HepG2 (cell line): ENCODE measurements at regions not wholly inside any gene's neighbourhood (a gene's known extent, or its start where the extent isn't known, plus 50 kb on each side); places are given as distances from the start of the nearest gene placed in this dataset.

Source experiments
- ATAC-seq: fragments of 200-7000 bp; cut with Tn5 transposase; 3 replicates; pipeline ENCODE4 v1.9.1; 2020; ENCODE audit warnings: mild to moderate bottlenecking, moderate library complexity
- BruUV-seq: library from RNA; stranded (reverse); fragments of 400-500 nt; replicated peaks from 2 replicates; lab custom pipeline; 2021; lab: Mats Ljungman, UMichigan
- CTCF ChIA-PET: fragments of 300-600 bp; formaldehyde crosslinking; extraction: SDS; loops from one replicate; lab custom pipeline; 2021; ENCODE audit warnings: low total read pairs, inconsistent platforms, low intra/inter-chr PET ratio; lab: Yijun Ruan, JAX
- POLR2A ChIA-PET: fragments of 350-600 bp; sonication (Branson Sonifier 250); formaldehyde crosslinking; loops from one replicate; lab custom pipeline; 2020; ENCODE audit warnings: antibody characterized with exemption, inconsistent platforms; lab: Yijun Ruan, JAX
- DNase-seq: peaks from one replicate; pipeline ENCODE4 v3.0.0-alpha.2; 2015; ENCODE audit warnings: low spot score
- FAIRE-seq: peaks from 3 replicates; lab custom pipeline; 2011; peaks lifted over from hg19 to GRCh38; lab: Jason Lieb, UNC
- H2AFZ ChIP-seq: one replicate; pipeline ENCODE4 v1.6.1; 2011; ENCODE audit warnings: low read length, inconsistent platforms
- H3K27ac ChIP-seq: fragments of 300-600 bp; 3 replicates; pipeline ENCODE4 v1.8.0; 2011; ENCODE audit warnings: mixed run types, mild to moderate bottlenecking, mixed read lengths, low read length, inconsistent platforms; ENCODE audit not compliant: insufficient read depth; ENCODE audit errors: extremely low read length
- H3K27me3 ChIP-seq, 2 experiments: fragments of 200-600 bp in 1 of 2; 2 replicates in 1 of 2; 3 replicates in 1 of 2; pipeline versions ENCODE4 v1.6.0 to v1.8.0; 2011; ENCODE audit warnings: low read length in 2 of 2, mild to moderate bottlenecking in 2 of 2, moderate library complexity in 2 of 2, inconsistent platforms in 1 of 2; ENCODE audit not compliant: insufficient read depth in 2 of 2, control insufficient read depth in 1 of 2
- H3K36me3 ChIP-seq, 2 experiments: fragments of 200-600 bp in 1 of 2; replicated peaks in 1 of 2; 2 replicates in 1 of 2; 3 replicates in 1 of 2; pipeline versions ENCODE4 v1.5.1 to v1.8.0; 2011; ENCODE audit warnings: low read length in 2 of 2, inconsistent platforms in 1 of 2; ENCODE audit not compliant: insufficient read depth in 2 of 2, control insufficient read depth in 1 of 2
- H3K4me1 ChIP-seq: 2 replicates; pipeline ENCODE4 v1.5.1; 2012; ENCODE audit warnings: low read length, inconsistent platforms; ENCODE audit not compliant: insufficient read depth
- H3K4me2 ChIP-seq: 2 replicates; pipeline ENCODE4 v1.6.0; 2011; ENCODE audit warnings: low read depth, low read length, inconsistent platforms
- H3K4me3 ChIP-seq, 3 experiments: fragments of 200-600 bp in 1 of 3; sonication (generic), shearing (Covaris generic) in 1 of 3; replicated peaks in 1 of 3; 2 replicates each; pipeline ENCODE4 v1.5.1; 2011 to 2016; ENCODE audit warnings: low read length in 3 of 3, inconsistent platforms in 2 of 3, low read depth in 2 of 3, mild to moderate bottlenecking in 2 of 3, control low read depth in 1 of 3, mixed read lengths in 1 of 3; ENCODE audit not compliant: insufficient read depth in 1 of 3
- H3K79me2 ChIP-seq: one replicate; pipeline ENCODE4 v1.6.1; 2011; ENCODE audit warnings: low read length, inconsistent platforms; ENCODE audit not compliant: insufficient read depth
- H3K9ac ChIP-seq: 2 replicates; pipeline ENCODE4 v1.6.0; 2011; ENCODE audit warnings: mild to moderate bottlenecking, low read depth, low read length, inconsistent platforms; ENCODE audit not compliant: insufficient read depth
- H3K9me3 ChIP-seq: 2 replicates; pipeline ENCODE4 v1.5.1; 2012; ENCODE audit warnings: mild to moderate bottlenecking, low read length
- H4K20me1 ChIP-seq: 2 replicates; pipeline ENCODE4 v1.6.0; 2011; ENCODE audit warnings: inconsistent platforms, mild to moderate bottlenecking, low read length, moderate library complexity; ENCODE audit not compliant: insufficient read depth
- ATRX ChIP-seq: sonication (generic); formaldehyde crosslinking; IDR thresholded peaks from 2 replicates; pipeline ENCODE4 v1.4.0; 2020; ENCODE audit warnings: missing genetic modification reagents, borderline replicate concordance
- KDM2A ChIP-seq: sonication (generic); formaldehyde crosslinking; IDR thresholded peaks from 2 replicates; pipeline ENCODE4 v1.4.0; 2020; ENCODE audit warnings: low read depth, missing genetic modification reagents, borderline replicate concordance
- KLF15 ChIP-seq: sonication (generic); formaldehyde crosslinking; IDR thresholded peaks from 2 replicates; pipeline ENCODE4 v1.8.1; 2023; ENCODE audit warnings: borderline replicate concordance, mild to moderate bottlenecking, inconsistent platforms, missing genetic modification reagents, mixed read lengths
- MAFF ChIP-seq: IDR thresholded peaks from 2 replicates; pipeline ENCODE4 v1.6.1; 2011; ENCODE audit warnings: low read depth, low read length, improper control_type of control experiment
- MAFK ChIP-seq, 2 experiments: IDR thresholded peaks in 1 of 2; conservative IDR thresholded peaks in 1 of 2; 2 replicates each; pipeline ENCODE4 v1.6.1; 2011; ENCODE audit warnings: improper control_type of control experiment in 2 of 2, low read length in 2 of 2
- MNT ChIP-seq: fragments of 450-650 bp; IDR thresholded peaks from 2 replicates; pipeline ENCODE4 v1.6.1; 2016
- PTBP1 ChIP-seq: fragments of 200-400 bp; formaldehyde crosslinking; IDR thresholded peaks from 2 replicates; pipeline ENCODE4 v1.6.1; 2018; ENCODE audit warnings: low read length, low read depth; ENCODE audit not compliant: poor library complexity, severe bottlenecking
- SRSF9 ChIP-seq: fragments of 200-400 bp; formaldehyde crosslinking; IDR thresholded peaks from 2 replicates; pipeline ENCODE4 v1.6.1; 2018; ENCODE audit warnings: borderline replicate concordance, mild to moderate bottlenecking, low read depth, low read length; ENCODE audit not compliant: insufficient read depth, poor library complexity, severe bottlenecking
- U2AF1 ChIP-seq: fragments of 200-400 bp; formaldehyde crosslinking; optimal IDR thresholded peaks from 2 replicates; pipeline ENCODE3; 2017; ENCODE audit warnings: mild to moderate bottlenecking, low read depth, low read length
- ZEB1 ChIP-seq: IDR thresholded peaks from 2 replicates; pipeline ENCODE4 v1.6.1; 2012; ENCODE audit warnings: mild to moderate bottlenecking, low read depth, inconsistent platforms; ENCODE audit not compliant: insufficient replicate concordance
- ZNF501 ChIP-seq: sonication (generic); formaldehyde crosslinking; IDR thresholded peaks from 2 replicates; pipeline ENCODE4 v1.5.1; 2020; ENCODE audit warnings: mild to moderate bottlenecking, moderate library complexity, missing genetic modification reagents
- ZNF703 ChIP-seq: sonication (generic); formaldehyde crosslinking; IDR thresholded peaks from 2 replicates; pipeline ENCODE4 v1.5.1; 2020; ENCODE audit warnings: missing genetic modification reagents, mild to moderate bottlenecking, moderate library complexity, borderline replicate concordance
- ZSCAN29 ChIP-seq: sonication (generic); formaldehyde crosslinking; conservative IDR thresholded peaks from 2 replicates; pipeline ENCODE4 v1.4.0; 2020; ENCODE audit warnings: mild to moderate bottlenecking, missing genetic modification reagents
- WGBS: methylation state at CpG from one replicate; pipeline ENCODE4 v1.1.6; 2017; ENCODE audit warnings: low lambda C conversion rate; 5-methylcytosine and 5-hydroxymethylcytosine counted together
- in situ Hi-C: cut with HindIII; loops from 2 replicates; pipeline ENCODE4 v1.10.0; 2017; ENCODE audit warnings: low pct_unique_long_range_greater_than_20kb; ENCODE audit not compliant: extremely low pct_ligation_motif_present
- intact Hi-C: fragments of 100-400 bp; cut with micrococcal nuclease; formaldehyde crosslinking; loops from one replicate; pipeline ENCODE4 v1.10.0; 2022; ENCODE audit not compliant: unreplicated experiment
- TF ChIP-seq, protein P1 (sequence below): IDR thresholded peaks from 2 replicates; pipeline ENCODE4 v1.6.1; 2016; ENCODE audit warnings: control low read depth

DNA sequence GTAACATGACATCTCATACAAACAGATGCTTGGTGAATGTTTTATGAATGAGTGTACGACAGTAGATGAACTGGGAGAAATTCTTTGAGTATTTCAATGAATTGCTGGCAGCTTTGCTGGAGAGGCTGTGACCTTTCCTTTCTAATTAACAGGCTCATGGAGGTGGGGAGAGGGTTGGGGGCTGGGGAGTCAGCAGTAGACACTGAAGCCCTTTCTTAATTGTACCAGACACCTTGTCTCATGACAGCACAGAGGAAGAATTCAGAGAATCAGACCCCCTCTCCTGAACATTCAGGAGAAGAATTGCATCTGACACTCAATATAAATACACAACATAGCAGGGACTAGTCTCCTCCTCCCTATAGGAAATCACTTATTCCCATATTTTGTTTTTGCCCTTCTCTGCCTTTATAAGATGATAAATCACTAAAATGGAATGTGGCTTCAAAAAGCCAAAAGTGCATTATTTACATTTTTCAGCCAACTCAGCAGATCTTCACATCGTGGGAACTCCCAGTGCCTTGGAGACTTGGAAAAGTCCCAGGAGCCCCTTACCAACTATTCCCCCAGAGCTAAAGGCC is 66.2 kb upstream of the TPM1 start:
- ATAC-seq (no peak), DNase-seq (no peak), FAIRE-seq (no peak)
- WGBS = 5% methylated on average over 2 of the region's 2 CpGs
- Histone ChIP-seq H3K4me2 (no peak overlapping the region), H3K27ac (no peak overlapping the region), H3K4me1 (no peaks in the 10 kb centered on the region), H3K4me3 (no peak overlapping the region), H3K36me3 (no peaks in the 10 kb centered on the region), H3K9ac (no peak overlapping the region), H3K79me2 (no peaks in the 10 kb centered on the region), H2AFZ (no peak overlapping the region), H3K27me3 (peaks cover 0 to 10% of the 10 kb centered on the region in 2 experiments; a peak in 2 of 5 replicates), H4K20me1 (no peaks in the 10 kb centered on the region), H3K9me3 (no peaks in the 10 kb centered on the region)
- in situ Hi-C loops = no loop called here
- BruUV-seq = no TSS peak
- ChIA-PET CTCF (no interaction called here), POLR2A (no interaction called here)
- peak; percentile 92 to 95 for TF ChIP-seq MAFK (conservative IDR thresholded peaks at IDR 0.05 in 1 of 2, IDR thresholded peaks at IDR 0.05 in 1 of 2; ENCODE audit: low read length in 2 of 2)
- peak; percentile 95 for TF ChIP-seq MAFF
- TF ChIP-seq MNT = peak; percentile 35; the same call in 1 of the 2 replicates
- no peak for TF ChIP-seq ZSCAN29 (CRISPR knock-in tag)
- intact Hi-C loops = no loop called here

DNA sequence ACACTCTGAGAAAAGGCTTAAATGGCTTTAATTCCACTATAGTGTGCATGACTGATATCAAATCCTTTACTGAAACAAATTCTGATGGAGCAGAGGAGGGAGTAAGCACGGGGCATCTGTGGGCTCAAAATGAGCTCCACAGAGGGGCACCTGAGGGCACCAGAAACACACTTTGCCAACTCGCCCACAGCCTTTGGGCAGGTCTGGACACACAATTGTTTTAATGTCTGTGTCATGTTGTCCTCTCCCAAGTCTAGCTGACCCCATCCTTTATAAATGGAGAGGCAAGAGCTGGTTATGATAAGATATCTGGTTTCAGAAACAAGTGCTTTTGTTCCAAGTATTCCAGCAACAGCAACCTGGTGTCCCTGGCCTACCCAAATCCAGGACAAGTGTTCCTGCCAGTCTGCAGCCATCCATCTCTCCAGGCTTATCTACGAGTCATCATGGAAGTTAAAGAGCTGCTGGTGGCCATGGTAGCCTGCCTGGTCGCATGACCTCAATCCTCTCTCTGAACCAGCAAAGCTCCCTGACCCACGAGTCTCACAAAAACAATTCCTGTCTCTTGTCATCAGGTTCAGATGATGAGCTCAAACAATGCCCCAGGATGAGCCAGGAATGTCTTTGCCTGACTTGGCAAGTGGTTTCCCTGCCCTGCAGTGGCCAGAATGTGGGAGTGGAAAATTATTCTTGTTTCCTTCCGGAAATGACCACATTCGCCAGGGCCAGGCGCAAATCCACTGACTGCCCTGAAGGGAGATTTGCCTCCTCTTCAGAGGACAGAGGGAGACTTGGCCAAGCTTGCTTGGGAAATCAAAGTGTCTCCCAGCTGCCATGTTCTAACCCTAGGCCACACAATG is 64.4 kb upstream of the TPM1 start:
- in situ Hi-C loops (no loop called here), intact Hi-C loops (no loop called here)
- Histone ChIP-seq H2AFZ (no peak overlapping the region), H3K4me2 (no peak overlapping the region), H3K4me3 (no peak overlapping the region), H3K36me3 (no peaks in the 10 kb centered on the region), H4K20me1 (no peaks in the 10 kb centered on the region), H3K4me1 (no peaks in the 10 kb centered on the region), H3K9ac (no peak overlapping the region), H3K27ac (no peak overlapping the region), H3K79me2 (no peaks in the 10 kb centered on the region), H3K9me3 (no peaks in the 10 kb centered on the region), H3K27me3 (peaks cover 0 to 12% of the 10 kb centered on the region in 2 experiments; a peak in 2 of 5 replicates)
- no peak for ATAC-seq
- ChIA-PET CTCF (no interaction called here), POLR2A (no interaction called here)
- DNase-seq = no peak
- no TSS peak for BruUV-seq
- FAIRE-seq = no peak
- WGBS = 44% methylated on average over 8 of the region's 8 CpGs
- TF ChIP-seq KLF15 (CRISPR knock-in tag) (no peak), ATRX (no peak), KDM2A (CRISPR knock-in tag) (no peak), ZNF501 (CRISPR knock-in tag) (no peak), ZEB1 (no peak), U2AF1 (no peak), SRSF9 (no peak), ZNF703 (CRISPR knock-in tag) (no peak), PTBP1 (no peak)
- TF ChIP-seq, protein P1, sequence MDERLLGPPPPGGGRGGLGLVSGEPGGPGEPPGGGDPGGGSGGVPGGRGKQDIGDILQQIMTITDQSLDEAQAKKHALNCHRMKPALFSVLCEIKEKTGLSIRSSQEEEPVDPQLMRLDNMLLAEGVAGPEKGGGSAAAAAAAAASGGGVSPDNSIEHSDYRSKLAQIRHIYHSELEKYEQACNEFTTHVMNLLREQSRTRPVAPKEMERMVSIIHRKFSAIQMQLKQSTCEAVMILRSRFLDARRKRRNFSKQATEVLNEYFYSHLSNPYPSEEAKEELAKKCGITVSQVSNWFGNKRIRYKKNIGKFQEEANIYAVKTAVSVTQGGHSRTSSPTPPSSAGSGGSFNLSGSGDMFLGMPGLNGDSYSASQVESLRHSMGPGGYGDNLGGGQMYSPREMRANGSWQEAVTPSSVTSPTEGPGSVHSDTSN (CRISPR knock-in tag) = no peak
